Stromal cell of bone marrow (primary cell): ENCODE measurements at regions not wholly inside any gene's neighbourhood (a gene's known extent, or its start where the extent isn't known, plus 50 kb on each side); places are given as distances from the start of the nearest gene placed in this dataset.
"Not testable (repeated sequence)": the region's sequence is repeated elsewhere in the genome, so short reads cannot be mapped to it uniquely, and the experiment has no call there.

ENCODE experiments used
- DNase-seq: peaks from one replicate; pipeline ENCODE4 v3.0.0-alpha.2; 2012; ENCODE audit warnings: low read depth

GRCh38 chr16:17555176-17555575 lies 84.4 kb upstream of the XYLT1 start:
- peak; percentile 44 for DNase-seq

- DNase-seq, result no peak
These were observed 81.6 kb upstream of the XYLT1 start for GRCh38 chr16:17552351-17552750.

DNA sequence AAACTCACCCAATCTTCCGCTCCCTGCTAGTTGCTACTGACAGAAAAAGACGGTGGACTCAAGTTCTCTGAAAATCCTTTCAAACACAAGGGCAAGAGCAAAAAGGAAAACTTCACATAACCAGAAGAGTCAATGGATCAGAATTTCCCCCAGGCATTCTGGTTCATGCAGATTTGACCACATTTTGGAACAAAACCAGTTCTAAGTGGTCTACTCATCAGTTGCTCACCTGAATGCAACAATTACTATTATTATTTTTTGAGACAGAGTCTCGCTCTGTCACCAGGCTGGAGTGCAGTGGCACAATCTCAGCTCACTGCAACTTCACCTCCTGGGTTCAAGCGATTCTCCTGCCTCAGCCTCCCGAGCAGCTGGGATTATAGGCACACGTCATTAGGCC lies 80.9 kb upstream of the XYLT1 start:
- DNase-seq, result not testable (repeated sequence)

DNA sequence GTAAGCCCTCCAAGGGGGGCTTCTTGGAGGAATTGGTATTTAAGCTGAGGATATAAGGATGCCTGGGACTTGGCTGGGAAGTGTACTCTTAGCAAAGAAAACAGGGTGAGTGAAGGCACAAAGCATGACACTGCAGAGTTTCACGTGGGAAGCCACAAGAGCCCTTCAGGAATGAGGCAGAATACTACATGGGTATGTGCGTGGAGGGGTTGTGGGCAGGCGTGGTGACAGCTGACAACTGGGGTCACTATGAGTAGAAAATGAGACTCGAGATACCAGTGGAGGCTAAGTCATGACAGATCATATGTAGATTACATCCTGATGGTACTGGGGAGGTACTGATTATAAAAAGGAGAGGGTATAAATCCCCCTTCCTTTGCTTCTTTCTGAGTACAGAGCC lies 78.1 kb upstream of the XYLT1 start:
- DNase-seq, result no peak

GRCh38 chr16:17544785-17545184 lies 74.0 kb upstream of the XYLT1 start:
- no peak for DNase-seq

DNA sequence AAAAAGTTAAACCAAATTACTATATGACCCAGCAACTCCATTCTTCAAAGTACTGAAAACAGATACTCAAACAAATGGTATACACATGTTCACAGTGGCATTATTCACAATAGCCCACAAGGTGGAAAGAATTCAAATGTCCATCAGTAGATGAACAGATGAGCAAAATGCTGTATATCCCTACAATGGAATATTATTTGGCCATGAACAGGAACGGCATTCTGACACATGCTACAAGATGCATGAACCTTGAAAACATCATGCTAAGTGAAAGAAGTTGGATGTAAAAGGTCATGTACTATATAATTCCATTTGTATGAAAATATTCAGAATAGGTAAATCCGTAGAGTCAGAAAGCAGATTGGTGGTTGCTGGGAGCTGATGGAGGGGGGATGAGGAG lies 73.5 kb upstream of the XYLT1 start:
- no peak for DNase-seq

DNA sequence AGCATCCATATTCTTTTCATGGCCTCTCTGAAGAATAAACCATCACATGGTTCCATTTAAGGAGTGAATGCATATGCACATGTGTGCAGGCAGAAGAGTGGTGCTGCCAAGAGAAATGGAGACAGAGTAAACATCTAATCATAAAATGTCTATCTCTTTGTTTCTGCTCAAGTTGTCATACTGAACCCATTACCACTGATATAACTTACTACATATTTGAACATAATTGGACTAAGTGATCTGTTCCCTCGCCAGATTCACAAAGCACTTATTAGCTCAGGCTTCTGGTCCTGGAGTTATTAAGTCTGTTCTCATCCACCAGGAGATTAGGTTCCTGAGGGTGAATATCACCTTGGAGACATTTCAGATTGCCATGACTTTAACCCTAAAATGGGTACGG lies 72.3 kb upstream of the XYLT1 start:
- DNase-seq, result no peak

DNA sequence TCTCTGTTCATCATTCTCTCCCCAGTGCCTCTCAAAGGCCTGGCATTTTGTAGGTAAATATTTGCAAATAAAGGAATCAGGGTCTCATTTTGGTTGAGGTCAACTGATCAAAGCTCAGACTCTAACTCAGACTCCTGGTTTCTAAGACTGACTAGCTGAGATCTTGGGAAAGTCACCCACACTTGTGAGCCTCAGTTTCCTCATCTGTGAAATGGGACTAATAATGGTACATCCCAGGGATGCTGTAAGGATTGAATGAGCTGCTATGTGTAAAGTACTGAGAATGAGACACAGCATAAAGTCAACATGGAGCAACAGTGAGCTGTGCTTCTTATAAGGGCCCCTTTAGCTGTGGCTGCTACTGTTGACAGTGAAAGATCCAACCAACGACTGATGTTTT lies 70.6 kb upstream of the XYLT1 start:
- DNase-seq, result no peak

GRCh38 chr16:17538927-17539326 lies 68.2 kb upstream of the XYLT1 start:
- no peak for DNase-seq

DNA sequence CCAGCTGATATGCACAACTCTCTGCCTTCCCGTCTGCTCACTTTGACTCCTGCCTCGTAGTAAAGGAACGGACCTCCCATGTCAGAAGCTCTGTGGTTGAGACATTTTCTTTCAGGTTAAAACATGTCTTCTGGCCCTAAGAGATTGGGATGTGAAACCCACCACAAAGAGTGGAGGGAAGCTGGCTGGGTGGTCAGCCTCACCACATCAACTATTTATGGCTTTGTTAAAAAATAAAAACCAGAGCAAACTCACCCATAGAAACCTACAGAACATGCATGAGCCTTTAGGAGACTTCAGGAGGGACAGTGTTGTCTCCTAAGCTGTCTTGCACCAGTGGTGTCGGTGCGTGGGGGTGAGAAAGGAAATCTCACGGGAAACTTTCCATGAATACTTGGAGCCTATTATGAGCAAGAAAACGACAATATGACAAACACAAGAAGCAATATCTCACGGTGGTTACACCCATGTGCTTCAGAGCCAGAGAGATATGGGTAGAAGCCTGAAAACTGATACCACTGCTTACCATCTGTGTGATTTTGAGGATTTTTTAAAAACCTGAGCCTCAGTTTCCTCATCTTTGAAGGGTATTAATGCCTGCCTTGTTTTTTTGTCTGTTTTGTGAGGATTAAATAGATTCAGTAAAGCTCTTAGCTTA lies 61.7 kb upstream of the XYLT1 start:
- no peak for DNase-seq

- no peak for DNase-seq
These were observed 59.4 kb upstream of the XYLT1 start for GRCh38 chr16:17529982-17530760.

DNA sequence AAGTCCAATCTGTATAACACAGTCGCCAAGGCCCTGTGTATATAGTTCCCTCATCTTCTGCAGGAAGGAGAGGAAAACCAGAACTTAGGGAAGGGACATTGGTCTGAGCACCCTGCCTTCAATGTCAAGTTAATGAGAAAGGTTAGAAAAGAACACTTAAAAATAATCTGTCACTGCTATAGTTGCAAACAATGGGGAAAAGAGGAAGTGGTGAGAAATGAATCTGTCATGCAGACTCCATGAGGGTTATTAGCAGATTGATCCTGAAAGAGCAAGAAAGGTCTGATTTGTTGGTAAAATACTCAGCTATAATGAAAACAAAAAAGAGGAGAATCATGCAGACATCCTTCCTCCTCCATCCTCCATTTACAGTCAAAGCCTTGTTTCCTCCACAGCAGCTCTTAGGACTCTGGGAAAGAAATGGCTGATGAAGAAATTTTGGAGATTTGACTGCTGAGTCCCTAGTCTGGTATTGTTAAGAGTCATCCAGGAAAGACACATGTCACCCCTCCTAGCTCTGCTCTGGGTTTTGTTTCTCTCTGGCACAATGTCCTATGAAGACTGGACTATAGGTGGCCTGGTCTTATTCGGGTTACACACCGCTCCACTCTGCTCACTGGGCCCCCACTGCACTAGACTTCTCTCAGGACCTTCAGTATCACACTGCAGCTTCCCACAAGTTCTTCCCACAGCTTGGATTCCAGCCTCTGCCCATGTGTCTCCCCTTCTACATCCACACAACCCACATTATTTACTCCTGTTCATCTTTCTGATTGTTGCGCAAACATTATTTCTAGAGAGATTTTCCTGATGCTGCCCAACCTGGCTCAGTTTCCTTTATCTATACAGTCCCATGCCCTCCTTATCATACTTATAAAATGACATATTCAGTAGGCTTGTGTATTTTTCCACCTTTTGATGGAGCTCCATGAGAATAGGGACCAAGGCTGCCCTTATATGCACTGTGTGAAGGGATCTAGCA lies 56.5 kb upstream of the XYLT1 start:
- no peak for DNase-seq

DNA sequence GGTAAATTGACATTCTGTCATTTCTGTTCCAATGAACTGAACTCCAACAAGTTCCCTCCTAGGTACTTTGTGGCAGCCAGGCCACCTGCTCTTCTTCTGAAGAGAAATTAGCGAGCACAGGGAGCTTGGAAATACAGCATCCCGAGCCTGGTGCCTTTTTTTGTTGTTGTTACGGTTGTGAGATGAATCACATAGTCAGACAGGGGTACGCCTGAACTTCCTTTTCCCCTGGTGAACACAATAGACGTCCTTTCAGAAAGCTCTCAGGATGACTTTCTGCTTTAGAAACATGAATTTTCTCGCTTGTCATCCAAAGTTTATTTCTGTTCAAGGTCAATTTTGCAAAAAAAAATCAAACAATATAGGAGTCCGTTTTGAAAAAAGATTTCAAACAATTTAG lies 53.9 kb upstream of the XYLT1 start:
- DNase-seq, result no peak

GRCh38 chr16:17520561-17520960 lies 49.8 kb upstream of the XYLT1 start:
- peak; percentile 68 for DNase-seq
